Body of pancreas (tissue), 4 donors: ENCODE measurements at regions not wholly inside any gene's neighbourhood (a gene's known extent, or its start where the extent isn't known, plus 50 kb on each side); places are given as distances from the start of the nearest gene placed in this dataset.

Experiments used
- POLR2A ChIP-seq, 3 donors: fragments of 450-650 bp; IDR thresholded peaks; one replicate each; pipeline ENCODE4 v1.6.1; 2016; ENCODE audit warnings: antibody characterized with exemption in 3 of 3, mild to moderate bottlenecking in 2 of 3
- TF ChIP-seq, protein P1 (sequence below), 7 experiments: fragments of 450-650 bp in 4 of 7; fragments of 200-600 bp in 3 of 7; sonication (generic) in 3 of 7; IDR thresholded peaks; one replicate each; pipeline ENCODE4 v1.5.1; 2016 to 2019; ENCODE audit warnings: antibody characterized with exemption in 7 of 7

DNA sequence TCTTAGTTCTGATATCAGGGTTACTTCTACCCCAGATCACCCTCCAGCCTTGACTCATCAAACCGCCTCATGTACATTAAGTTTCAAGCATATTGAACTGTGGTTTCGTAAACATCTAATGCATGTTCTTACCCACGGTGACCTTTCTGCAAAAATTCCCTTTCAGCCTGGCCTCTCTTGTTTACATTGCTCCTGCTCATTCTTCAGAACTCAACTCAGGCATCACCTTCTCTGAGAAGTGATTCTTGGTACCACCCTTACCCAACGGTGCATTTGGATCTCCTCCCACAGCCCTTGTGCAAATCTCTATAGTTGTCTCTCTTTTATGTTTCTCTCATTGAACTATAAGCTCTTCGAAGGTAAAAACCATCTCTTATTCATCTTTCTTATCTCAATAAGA lies 503.1 kb upstream of the PKDCC start:
- TF ChIP-seq, protein P1, sequence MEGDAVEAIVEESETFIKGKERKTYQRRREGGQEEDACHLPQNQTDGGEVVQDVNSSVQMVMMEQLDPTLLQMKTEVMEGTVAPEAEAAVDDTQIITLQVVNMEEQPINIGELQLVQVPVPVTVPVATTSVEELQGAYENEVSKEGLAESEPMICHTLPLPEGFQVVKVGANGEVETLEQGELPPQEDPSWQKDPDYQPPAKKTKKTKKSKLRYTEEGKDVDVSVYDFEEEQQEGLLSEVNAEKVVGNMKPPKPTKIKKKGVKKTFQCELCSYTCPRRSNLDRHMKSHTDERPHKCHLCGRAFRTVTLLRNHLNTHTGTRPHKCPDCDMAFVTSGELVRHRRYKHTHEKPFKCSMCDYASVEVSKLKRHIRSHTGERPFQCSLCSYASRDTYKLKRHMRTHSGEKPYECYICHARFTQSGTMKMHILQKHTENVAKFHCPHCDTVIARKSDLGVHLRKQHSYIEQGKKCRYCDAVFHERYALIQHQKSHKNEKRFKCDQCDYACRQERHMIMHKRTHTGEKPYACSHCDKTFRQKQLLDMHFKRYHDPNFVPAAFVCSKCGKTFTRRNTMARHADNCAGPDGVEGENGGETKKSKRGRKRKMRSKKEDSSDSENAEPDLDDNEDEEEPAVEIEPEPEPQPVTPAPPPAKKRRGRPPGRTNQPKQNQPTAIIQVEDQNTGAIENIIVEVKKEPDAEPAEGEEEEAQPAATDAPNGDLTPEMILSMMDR (IDR thresholded peaks at IDR 0.05) = no peak
- no peak for TF ChIP-seq POLR2A (IDR thresholded peaks at IDR 0.05)
